WTC11 (cell line): ENCODE measurements at regions not wholly inside any gene's neighbourhood (a gene's known extent, or its start where the extent isn't known, plus 50 kb on each side); places are given as distances from the start of the nearest gene placed in this dataset.

Source experiments
- ATAC-seq: fragments of 200-7000 bp; cut with Tn5 transposase; 2 replicates; pipeline ENCODE4 v1.10.0; 2021; ENCODE audit warnings: mild to moderate bottlenecking, moderate library complexity
- CTCF ChIA-PET: fragments of 300-600 bp; sonication (Branson Sonifier 250); formaldehyde crosslinking; loops from one replicate; lab custom pipeline; 2021; ENCODE audit warnings: antibody characterized with exemption; lab: Charles Lee
- POLR2A ChIA-PET: fragments of 350-600 bp; sonication (Branson Sonifier 250); formaldehyde crosslinking; loops from one replicate; lab custom pipeline; 2021; ENCODE audit warnings: antibody characterized with exemption; lab: Charles Lee
- DNase-seq: peaks from one replicate; pipeline ENCODE4 v3.0.0; 2021; ENCODE audit warnings: low spot score
- H3K27ac Mint-ChIP-seq: 2 replicates; pipeline ENCODE4 v1.8.0; 2021; ENCODE audit warnings: mixed read lengths
- H3K27me3 Mint-ChIP-seq: 2 replicates; pipeline ENCODE4 v1.8.0; 2021; ENCODE audit warnings: low read depth, mild to moderate bottlenecking, moderate library complexity, mixed read lengths
- H3K36me3 Mint-ChIP-seq: 2 replicates; pipeline ENCODE4 v1.8.0; 2021; ENCODE audit warnings: mixed read lengths
- H3K4me1 Mint-ChIP-seq: 2 replicates; pipeline ENCODE4 v1.8.0; 2022; ENCODE audit warnings: mixed read lengths
- H3K4me3 Mint-ChIP-seq: 2 replicates; pipeline ENCODE4 v1.8.0; 2021; ENCODE audit warnings: mild to moderate bottlenecking, moderate library complexity, mixed read lengths
- H3K9me3 Mint-ChIP-seq: 2 replicates; pipeline ENCODE4 v1.8.0; 2021; ENCODE audit warnings: mixed read lengths
- ETV6 ChIP-seq: sonication (generic); formaldehyde crosslinking; IDR thresholded peaks from 2 replicates; pipeline ENCODE4 v1.8.1; 2022; ENCODE audit warnings: mild to moderate bottlenecking, missing genetic modification reagents
- FOXJ3 ChIP-seq: sonication (generic); formaldehyde crosslinking; IDR thresholded peaks from 2 replicates; pipeline ENCODE4 v1.9.0; 2021; ENCODE audit warnings: missing genetic modification reagents, mild to moderate bottlenecking, borderline replicate concordance
- FOXK1 ChIP-seq: sonication (generic); formaldehyde crosslinking; IDR thresholded peaks from 2 replicates; pipeline ENCODE4 v1.8.0; 2022; ENCODE audit warnings: mild to moderate bottlenecking, moderate library complexity, missing genetic modification reagents
- HMGA2 ChIP-seq: fragments of 250-450 bp; sonication (Bioruptor Pico); IDR thresholded peaks from 2 replicates; pipeline ENCODE4 v1.4.0; 2021; ENCODE audit warnings: mild to moderate bottlenecking, moderate library complexity
- MXD4 ChIP-seq: fragments of 250-450 bp; sonication (Bioruptor Pico); IDR thresholded peaks from 2 replicates; pipeline ENCODE4 v1.8.0; 2021; ENCODE audit warnings: mild to moderate bottlenecking, moderate library complexity, borderline replicate concordance
- NFYB ChIP-seq: sonication (generic); formaldehyde crosslinking; conservative IDR thresholded peaks from 2 replicates; pipeline ENCODE4 v1.8.0; 2022; ENCODE audit warnings: low read depth, missing genetic modification reagents
- OVOL2 ChIP-seq: fragments of 250-450 bp; sonication (Bioruptor Pico); IDR thresholded peaks from 2 replicates; pipeline ENCODE4 v1.9.0; 2021; ENCODE audit warnings: mild to moderate bottlenecking, borderline replicate concordance
- ZNF263 ChIP-seq: sonication (generic); formaldehyde crosslinking; IDR thresholded peaks from 2 replicates; pipeline ENCODE4 v1.8.1; 2022; ENCODE audit warnings: low read depth, mild to moderate bottlenecking, moderate library complexity, missing genetic modification reagents
- ZNF317 ChIP-seq: sonication (generic); formaldehyde crosslinking; IDR thresholded peaks from 2 replicates; pipeline ENCODE4 v1.8.1; 2023; ENCODE audit warnings: low read depth, mild to moderate bottlenecking, moderate library complexity, missing genetic modification reagents, borderline replicate concordance
- TF ChIP-seq, protein P1 (sequence below): fragments of 250-450 bp; sonication (Bioruptor Pico); IDR thresholded peaks from 2 replicates; pipeline ENCODE4 v1.9.0; 2021; ENCODE audit warnings: mild to moderate bottlenecking
- TF ChIP-seq, protein P2 (sequence below): fragments of 250-450 bp; sonication (Bioruptor Pico); IDR thresholded peaks from 2 replicates; pipeline ENCODE4 v2.1.2; 2022; ENCODE audit warnings: mild to moderate bottlenecking, moderate library complexity
- TF ChIP-seq, protein P3 (sequence below): sonication (generic); formaldehyde crosslinking; IDR thresholded peaks from 2 replicates; pipeline ENCODE4 v1.8.1; 2022; ENCODE audit warnings: missing genetic modification reagents, borderline replicate concordance
- TF ChIP-seq, protein P4 (sequence below): sonication (generic); formaldehyde crosslinking; IDR thresholded peaks from 2 replicates; pipeline ENCODE4 v1.8.1; 2023; ENCODE audit warnings: mild to moderate bottlenecking, missing genetic modification reagents, moderate library complexity
- TF ChIP-seq, protein P5 (sequence below): sonication (generic); formaldehyde crosslinking; IDR thresholded peaks from 2 replicates; pipeline ENCODE4 v1.8.1; 2022; ENCODE audit warnings: mild to moderate bottlenecking, missing genetic modification reagents, moderate library complexity, borderline replicate concordance
- TF ChIP-seq, protein P6 (sequence below): sonication (generic); formaldehyde crosslinking; IDR thresholded peaks from 2 replicates; pipeline ENCODE4 v1.8.0; 2023; ENCODE audit warnings: missing genetic modification reagents
- TF ChIP-seq, protein P7 (sequence below): fragments of 200-600 bp; IDR thresholded peaks from 2 replicates; pipeline ENCODE4 v1.8.0; 2022; ENCODE audit warnings: antibody characterized with exemption
- TF ChIP-seq, protein P8 (sequence below): sonication (generic); formaldehyde crosslinking; IDR thresholded peaks from 2 replicates; pipeline ENCODE4 v1.8.0; 2022; ENCODE audit warnings: mild to moderate bottlenecking, missing genetic modification reagents

DNA sequence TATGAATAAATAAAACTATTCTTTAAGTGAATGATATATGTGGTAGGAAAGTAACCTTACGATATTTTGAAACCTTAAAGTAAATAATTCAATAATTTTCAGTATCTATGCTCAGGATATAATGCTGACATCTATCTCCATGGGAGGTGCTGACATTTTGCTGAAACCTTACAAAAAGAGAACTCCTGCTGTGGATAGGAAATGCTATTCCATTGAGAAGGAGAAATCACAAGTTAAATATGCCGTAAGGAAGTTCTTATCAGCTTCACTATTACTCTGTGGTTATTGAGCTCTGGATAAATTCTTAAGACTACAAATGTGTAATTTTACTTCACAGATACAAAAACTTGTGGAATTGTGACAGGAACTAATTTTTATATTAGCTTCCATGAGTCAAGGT lies 722.1 kb downstream of the TMTC2 start:
- ChIA-PET POLR2A (no interaction called here), CTCF (interaction anchor here (0.7 to 2.1 kb wide), 4 partner anchors 20 to 415 kb away, joined by 3 to 6 read pairs (median 4); no protein-coding TSS in a partner anchor)
- no peaks in the 10 kb centered on the region for H3K27me3 Mint-ChIP-seq
- H3K36me3 Mint-ChIP-seq: peaks cover 6% of the 10 kb centered on the region
- no peak overlapping the region for H3K4me3 Mint-ChIP-seq
- H3K9me3 Mint-ChIP-seq: peaks cover 12% of the 10 kb centered on the region
- no peak for DNase-seq
- no peak overlapping the region for H3K27ac Mint-ChIP-seq
- peaks cover 2% of the 10 kb centered on the region; the same call in 1 of the 2 replicates for H3K4me1 Mint-ChIP-seq
- ATAC-seq: no peak
- TF ChIP-seq, protein P1, sequence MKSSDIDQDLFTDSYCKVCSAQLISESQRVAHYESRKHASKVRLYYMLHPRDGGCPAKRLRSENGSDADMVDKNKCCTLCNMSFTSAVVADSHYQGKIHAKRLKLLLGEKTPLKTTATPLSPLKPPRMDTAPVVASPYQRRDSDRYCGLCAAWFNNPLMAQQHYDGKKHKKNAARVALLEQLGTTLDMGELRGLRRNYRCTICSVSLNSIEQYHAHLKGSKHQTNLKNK (CRISPR knock-in tag): no peak
- TF ChIP-seq, protein P2, sequence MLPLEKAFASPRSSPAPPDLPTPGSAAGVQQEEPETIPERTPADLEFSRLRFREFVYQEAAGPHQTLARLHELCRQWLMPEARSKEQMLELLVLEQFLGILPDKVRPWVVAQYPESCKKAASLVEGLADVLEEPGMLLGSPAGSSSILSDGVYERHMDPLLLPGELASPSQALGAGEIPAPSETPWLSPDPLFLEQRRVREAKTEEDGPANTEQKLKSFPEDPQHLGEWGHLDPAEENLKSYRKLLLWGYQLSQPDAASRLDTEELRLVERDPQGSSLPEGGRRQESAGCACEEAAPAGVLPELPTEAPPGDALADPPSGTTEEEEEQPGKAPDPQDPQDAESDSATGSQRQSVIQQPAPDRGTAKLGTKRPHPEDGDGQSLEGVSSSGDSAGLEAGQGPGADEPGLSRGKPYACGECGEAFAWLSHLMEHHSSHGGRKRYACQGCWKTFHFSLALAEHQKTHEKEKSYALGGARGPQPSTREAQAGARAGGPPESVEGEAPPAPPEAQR (CRISPR knock-in tag): no peak
- TF ChIP-seq ZNF263 (CRISPR knock-in tag) (no peak), NFYB (CRISPR knock-in tag) (no peak), ETV6 (no peak), FOXK1 (no peak), ZNF317 (CRISPR knock-in tag) (no peak), MXD4 (no peak), FOXJ3 (no peak)
- TF ChIP-seq, protein P3, sequence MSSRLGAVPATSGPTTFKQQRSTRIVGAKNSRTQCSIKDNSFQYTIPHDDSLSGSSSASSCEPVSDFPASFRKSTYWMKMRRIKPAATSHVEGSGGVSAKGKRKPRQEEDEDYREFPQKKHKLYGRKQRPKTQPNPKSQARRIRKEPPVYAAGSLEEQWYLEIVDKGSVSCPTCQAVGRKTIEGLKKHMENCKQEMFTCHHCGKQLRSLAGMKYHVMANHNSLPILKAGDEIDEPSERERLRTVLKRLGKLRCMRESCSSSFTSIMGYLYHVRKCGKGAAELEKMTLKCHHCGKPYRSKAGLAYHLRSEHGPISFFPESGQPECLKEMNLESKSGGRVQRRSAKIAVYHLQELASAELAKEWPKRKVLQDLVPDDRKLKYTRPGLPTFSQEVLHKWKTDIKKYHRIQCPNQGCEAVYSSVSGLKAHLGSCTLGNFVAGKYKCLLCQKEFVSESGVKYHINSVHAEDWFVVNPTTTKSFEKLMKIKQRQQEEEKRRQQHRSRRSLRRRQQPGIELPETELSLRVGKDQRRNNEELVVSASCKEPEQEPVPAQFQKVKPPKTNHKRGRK (CRISPR knock-in tag): no peak
- TF ChIP-seq, protein P4, sequence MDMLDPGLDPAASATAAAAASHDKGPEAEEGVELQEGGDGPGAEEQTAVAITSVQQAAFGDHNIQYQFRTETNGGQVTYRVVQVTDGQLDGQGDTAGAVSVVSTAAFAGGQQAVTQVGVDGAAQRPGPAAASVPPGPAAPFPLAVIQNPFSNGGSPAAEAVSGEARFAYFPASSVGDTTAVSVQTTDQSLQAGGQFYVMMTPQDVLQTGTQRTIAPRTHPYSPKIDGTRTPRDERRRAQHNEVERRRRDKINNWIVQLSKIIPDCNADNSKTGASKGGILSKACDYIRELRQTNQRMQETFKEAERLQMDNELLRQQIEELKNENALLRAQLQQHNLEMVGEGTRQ (CRISPR knock-in tag): no peak
- TF ChIP-seq, protein P5, sequence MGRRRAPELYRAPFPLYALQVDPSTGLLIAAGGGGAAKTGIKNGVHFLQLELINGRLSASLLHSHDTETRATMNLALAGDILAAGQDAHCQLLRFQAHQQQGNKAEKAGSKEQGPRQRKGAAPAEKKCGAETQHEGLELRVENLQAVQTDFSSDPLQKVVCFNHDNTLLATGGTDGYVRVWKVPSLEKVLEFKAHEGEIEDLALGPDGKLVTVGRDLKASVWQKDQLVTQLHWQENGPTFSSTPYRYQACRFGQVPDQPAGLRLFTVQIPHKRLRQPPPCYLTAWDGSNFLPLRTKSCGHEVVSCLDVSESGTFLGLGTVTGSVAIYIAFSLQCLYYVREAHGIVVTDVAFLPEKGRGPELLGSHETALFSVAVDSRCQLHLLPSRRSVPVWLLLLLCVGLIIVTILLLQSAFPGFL (CRISPR knock-in tag): no peak
- TF ChIP-seq, protein P6, sequence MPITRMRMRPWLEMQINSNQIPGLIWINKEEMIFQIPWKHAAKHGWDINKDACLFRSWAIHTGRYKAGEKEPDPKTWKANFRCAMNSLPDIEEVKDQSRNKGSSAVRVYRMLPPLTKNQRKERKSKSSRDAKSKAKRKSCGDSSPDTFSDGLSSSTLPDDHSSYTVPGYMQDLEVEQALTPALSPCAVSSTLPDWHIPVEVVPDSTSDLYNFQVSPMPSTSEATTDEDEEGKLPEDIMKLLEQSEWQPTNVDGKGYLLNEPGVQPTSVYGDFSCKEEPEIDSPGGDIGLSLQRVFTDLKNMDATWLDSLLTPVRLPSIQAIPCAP: no peak

DNA sequence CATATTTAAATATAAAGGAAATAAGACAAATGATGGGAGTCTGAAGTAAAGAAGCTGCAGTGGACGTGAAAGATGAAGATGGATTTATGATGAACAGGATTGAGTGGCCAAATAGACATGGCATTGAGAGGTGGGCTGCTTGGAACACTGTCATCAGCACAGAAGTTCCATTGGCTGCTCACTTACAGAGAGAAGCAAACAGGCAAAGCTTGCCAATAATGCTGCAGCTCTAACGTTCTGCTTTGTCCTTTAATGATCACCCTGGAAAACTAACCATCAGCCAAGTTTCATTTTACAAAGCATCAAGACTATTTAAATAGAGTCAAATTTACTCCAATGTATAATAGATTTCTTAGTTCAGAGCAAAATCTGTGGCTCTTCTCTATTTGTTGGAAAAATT lies 721.4 kb downstream of the TMTC2 start:
- POLR2A ChIA-PET: no interaction called here
- CTCF ChIA-PET: interaction anchor here (1.7 to 2.1 kb wide), 2 partner anchors 19 to 415 kb away, joined by 6 read pairs; no protein-coding TSS in a partner anchor

DNA sequence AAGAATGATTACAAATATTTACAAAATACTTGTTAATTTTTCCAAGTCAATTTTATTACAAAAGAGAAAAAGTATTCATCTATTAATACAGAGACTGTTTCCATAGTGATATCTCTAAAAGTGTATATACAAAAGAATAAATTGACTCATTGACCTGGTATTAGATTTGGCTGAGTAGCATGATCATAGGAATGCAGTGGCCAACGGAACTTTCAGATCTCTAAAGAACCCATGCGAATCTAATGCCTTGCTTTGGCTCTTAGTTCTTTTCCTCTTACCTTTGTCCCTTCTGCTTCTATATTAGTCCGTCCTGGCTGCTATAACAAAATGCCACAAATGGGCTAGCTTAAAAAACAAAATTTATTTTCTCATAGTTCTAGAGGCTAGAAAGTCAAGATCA lies 717.8 kb downstream of the TMTC2 start:
- no peak for DNase-seq
- H3K4me1 Mint-ChIP-seq: peaks cover 4% of the 10 kb centered on the region
- H3K4me3 Mint-ChIP-seq: no peak overlapping the region
- H3K9me3 Mint-ChIP-seq: peaks cover 10% of the 10 kb centered on the region; the same call in 1 of the 2 replicates
- no peaks in the 10 kb centered on the region for H3K36me3 Mint-ChIP-seq
- ChIA-PET CTCF (no interaction called here), POLR2A (no interaction called here)
- H3K27me3 Mint-ChIP-seq: no peaks in the 10 kb centered on the region
- H3K27ac Mint-ChIP-seq: no peak overlapping the region
- no peak for ATAC-seq
- TF ChIP-seq, protein P7, sequence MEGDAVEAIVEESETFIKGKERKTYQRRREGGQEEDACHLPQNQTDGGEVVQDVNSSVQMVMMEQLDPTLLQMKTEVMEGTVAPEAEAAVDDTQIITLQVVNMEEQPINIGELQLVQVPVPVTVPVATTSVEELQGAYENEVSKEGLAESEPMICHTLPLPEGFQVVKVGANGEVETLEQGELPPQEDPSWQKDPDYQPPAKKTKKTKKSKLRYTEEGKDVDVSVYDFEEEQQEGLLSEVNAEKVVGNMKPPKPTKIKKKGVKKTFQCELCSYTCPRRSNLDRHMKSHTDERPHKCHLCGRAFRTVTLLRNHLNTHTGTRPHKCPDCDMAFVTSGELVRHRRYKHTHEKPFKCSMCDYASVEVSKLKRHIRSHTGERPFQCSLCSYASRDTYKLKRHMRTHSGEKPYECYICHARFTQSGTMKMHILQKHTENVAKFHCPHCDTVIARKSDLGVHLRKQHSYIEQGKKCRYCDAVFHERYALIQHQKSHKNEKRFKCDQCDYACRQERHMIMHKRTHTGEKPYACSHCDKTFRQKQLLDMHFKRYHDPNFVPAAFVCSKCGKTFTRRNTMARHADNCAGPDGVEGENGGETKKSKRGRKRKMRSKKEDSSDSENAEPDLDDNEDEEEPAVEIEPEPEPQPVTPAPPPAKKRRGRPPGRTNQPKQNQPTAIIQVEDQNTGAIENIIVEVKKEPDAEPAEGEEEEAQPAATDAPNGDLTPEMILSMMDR: no peak

More for the DNA sequence above, 721.4 kb downstream of the TMTC2 start:
- H3K36me3 Mint-ChIP-seq: peaks cover 6% of the 10 kb centered on the region
- H3K9me3 Mint-ChIP-seq: peaks cover 14% of the 10 kb centered on the region
- H3K4me3 Mint-ChIP-seq: no peak overlapping the region
- H3K27ac Mint-ChIP-seq: no peak overlapping the region
- H3K27me3 Mint-ChIP-seq: no peaks in the 10 kb centered on the region
- H3K4me1 Mint-ChIP-seq: peaks cover 2% of the 10 kb centered on the region; the same call in 1 of the 2 replicates
- DNase-seq: no peak
- no peak for ATAC-seq
- TF ChIP-seq OVOL2 (CRISPR knock-in tag) (no peak), HMGA2 (no peak)
- TF ChIP-seq, protein P8, sequence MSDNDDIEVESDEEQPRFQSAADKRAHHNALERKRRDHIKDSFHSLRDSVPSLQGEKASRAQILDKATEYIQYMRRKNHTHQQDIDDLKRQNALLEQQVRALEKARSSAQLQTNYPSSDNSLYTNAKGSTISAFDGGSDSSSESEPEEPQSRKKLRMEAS (CRISPR knock-in tag): no peak
